Hematopoietic multipotent progenitor cell treated with erythropoietin and hydrocortisone succinate and interleukin-3 and kit ligand, for 15 days (in vitro differentiated cells): ENCODE measurements at regions not wholly inside any gene's neighbourhood (a gene's known extent, or its start where the extent isn't known, plus 50 kb on each side); places are given as distances from the start of the nearest gene placed in this dataset.

Source experiments
- DNase-seq: peaks from one replicate; pipeline ENCODE4 v3.0.0-alpha.2; 2015; ENCODE audit warnings: low spot score

DNA sequence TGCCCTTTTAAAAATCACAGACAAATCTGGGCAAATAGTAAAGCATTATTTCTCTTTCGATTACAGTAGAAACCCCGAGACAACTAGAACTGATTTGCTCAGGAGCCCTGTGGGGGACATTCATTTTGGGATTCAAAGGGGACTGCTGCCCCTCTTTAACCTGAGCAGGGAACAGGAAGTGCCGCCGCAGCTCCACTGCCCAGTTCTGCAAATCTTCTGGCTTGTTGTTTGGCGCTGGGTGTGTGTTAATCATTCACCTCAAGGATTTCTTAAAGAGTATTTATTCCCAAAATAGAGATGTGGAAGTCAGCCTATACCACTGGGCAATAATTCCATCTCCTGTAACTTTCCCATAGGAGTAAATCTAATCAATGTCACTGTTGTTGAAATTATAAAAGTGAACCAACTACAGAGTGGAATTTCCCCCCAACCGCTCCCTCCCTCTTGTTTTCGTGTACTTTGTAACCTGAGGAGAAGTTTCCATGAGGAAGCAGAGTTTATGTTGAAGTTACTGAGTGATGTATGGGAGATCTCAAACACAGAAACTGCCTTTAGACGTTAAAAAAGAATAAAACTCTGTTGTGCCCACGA lies 515.8 kb downstream of the KLF12 start:
- no peak for DNase-seq

DNA sequence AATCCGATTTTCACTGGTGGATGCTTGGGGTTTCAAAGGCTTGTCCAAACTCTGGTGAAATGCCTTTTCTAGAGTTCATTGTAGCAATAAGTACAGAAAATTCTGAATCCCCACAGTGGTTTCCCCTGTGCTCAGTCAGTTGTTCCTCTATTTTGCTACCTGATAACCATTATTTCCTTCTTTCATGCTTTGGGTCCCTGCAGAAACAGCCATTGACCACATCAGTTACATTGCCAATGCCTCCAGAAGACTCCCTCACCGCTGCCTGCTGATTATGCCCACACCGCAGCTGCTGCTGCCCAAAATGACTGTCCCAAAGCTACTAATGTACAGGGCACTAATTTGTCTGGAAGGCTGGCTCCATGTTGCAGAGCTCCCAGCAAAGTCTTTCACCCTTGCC lies 517.3 kb downstream of the KLF12 start:
- no peak for DNase-seq

DNA sequence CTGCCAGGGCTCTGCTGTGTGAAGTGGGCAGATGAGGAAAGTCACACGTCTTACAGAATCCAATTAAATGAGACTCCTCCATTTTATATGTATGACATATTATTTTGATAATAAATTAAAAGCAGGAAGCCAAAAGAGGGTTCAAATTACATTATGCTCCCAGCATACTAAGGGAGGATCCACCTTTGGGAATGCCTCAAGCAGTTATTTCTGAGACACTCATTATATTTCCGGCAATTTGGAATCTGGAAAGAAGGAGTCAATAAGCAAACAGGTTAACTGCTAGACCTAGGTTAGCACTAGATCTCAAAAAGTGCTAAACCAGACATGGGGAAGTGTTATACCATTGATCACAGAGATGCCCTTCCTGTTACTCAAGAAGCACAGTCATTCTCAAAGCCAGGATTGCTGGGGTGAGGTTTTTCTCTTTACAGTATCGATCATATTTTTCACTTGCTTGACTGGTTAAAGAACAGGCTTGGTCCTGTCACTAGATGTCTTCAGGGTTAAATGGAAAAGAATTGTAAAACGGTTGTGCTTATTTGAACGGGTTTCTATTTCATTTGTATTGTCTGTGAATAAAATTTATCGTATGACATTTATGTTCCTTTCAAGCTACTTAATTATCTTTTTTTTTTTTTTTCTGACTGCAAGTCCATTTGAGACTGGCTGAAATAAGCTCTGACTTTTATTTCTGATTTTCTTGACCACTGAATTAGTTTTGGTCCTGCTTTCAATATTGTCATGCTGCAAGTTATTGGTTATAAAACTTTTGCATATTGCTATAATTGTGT lies 523.2 kb downstream of the KLF12 start:
- DNase-seq = no peak

DNA sequence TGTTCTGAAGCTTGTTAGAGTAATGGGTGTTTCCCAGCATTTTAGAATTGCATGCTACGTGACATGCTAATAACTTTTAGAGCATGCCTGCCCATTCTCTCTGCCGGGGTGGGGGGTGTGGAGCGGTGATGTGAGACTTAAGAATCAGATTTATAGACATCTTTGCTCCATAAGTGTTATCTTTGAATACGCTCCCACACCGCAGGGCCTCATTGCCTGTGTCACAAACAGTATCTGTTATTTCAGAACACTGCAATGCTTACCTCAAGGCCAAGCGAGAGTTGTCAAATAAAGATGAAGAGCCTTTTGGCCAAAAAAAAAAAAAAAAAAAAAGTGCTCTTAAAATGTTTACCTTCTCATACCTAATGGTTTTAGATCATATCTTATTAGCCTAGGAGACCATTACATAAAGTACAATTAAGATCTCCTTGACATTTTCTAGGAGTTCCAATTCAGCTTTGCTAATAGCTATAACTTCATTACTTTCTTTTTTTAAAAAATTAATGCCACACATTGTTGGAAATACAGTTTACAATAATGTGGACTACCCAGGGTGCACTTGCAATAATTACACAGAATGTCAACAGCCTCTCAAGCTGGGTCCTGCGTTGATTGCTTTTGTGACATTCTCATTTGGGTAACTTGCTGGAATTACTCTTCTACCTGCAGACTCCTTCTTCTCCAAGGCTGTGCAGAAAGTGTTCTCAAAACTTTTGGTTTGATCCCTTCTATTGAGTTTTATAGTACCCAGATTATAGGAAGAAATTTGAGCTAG lies 525.3 kb downstream of the KLF12 start:
- no peak for DNase-seq

DNA sequence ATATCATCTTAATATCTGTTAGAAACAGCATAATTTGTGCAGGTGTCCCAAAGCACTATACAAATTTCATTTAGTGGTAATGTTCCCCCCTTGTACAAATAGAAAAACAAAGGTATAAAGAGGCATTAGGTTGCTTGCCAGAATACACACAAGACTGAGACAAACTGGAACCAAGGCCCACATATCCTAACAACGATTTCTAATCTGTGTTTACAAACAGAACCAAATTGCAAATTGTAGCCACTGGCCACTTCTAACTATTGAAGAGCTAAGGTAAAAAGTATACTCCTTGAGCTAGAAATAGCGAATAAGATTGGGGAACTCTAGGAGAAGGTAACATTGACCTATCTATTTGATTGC lies 526.1 kb downstream of the KLF12 start:
- no peak for DNase-seq

DNA sequence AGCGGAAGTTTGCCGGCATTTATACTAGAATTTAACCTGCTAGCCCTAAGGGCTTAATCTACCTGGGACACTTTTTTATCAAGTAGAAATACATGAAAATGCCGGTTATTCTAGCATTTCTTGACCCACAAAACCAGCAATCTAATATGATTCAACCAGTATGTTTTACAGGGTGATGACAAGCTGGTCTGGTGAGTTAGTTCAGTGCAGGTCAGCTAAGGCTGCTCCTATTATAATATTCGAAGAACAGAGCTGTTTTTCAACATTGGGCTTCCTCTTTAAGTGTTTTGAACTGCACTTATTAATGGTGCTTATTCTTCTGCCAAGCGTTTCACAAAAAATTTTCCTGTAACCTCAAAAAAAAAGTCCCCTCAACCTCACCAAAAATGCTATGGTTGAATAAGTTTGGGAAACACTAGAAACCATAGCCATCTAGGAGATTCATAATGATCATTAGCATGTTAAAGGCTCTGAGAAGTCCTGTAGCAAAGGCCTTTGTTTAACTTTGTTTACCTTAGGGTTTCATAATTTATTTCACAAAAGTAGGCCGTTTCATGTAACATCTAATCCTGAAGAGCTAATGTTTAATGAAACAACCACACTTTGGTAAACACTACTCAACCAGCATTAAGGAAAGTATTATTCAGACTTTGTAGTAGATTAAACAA lies 526.6 kb downstream of the KLF12 start:
- no peak for DNase-seq

DNA sequence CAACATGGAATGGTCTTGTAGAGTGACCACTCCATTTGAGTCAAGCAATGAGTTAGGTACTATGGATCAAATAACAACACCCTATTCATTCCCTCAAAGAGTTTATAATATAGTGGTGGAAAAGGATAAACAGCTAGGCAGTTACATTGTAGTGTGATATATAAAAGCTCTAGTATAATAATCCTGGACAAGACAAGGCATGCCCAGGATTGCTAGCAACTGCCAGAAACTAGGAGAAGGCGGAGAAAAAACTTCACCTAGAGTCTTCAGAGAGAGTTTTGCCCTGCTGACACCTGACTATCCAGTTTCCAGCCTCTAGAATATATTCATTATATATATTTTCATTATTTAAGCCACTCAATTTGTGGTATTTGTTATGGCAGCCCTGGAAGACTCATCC lies 530.6 kb downstream of the KLF12 start:
- no peak for DNase-seq

DNA sequence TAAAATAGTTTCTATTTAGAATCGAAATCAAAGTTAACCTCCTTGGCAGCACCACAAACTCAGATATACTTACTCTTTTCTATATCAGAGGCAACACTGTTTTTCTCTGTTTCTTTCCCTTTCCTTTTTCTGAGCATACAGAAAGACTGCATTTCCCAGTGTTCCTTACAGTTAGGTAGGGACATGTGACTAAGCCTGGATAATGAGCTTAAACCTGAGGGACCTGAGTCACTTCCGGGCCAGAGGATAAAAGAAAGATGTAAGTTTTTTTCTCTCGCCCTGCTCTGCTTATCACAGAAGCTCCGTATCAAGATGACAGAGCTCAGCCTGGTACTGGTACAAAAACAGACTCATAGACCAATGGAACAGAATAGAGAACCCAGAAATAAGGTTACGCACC lies 531.9 kb downstream of the KLF12 start:
- no peak for DNase-seq

DNA sequence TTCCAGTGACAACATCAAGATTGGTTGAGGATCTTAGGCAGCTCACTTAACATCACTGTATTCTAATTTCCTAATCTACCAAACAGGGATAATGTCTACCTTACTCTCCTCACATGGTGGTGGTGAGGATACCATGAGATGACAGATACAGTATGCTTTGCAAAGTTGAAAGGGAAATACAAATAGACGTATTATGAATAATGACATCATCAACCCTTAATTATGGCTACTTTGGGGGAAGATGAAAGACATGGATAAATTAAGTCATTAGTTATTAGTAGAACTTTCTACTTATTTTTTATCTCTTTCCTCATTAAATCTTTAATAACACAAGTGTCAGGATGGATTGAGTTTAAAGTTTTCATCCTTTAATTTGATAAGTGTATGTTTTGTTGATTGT lies 532.5 kb downstream of the KLF12 start:
- no peak for DNase-seq

DNA sequence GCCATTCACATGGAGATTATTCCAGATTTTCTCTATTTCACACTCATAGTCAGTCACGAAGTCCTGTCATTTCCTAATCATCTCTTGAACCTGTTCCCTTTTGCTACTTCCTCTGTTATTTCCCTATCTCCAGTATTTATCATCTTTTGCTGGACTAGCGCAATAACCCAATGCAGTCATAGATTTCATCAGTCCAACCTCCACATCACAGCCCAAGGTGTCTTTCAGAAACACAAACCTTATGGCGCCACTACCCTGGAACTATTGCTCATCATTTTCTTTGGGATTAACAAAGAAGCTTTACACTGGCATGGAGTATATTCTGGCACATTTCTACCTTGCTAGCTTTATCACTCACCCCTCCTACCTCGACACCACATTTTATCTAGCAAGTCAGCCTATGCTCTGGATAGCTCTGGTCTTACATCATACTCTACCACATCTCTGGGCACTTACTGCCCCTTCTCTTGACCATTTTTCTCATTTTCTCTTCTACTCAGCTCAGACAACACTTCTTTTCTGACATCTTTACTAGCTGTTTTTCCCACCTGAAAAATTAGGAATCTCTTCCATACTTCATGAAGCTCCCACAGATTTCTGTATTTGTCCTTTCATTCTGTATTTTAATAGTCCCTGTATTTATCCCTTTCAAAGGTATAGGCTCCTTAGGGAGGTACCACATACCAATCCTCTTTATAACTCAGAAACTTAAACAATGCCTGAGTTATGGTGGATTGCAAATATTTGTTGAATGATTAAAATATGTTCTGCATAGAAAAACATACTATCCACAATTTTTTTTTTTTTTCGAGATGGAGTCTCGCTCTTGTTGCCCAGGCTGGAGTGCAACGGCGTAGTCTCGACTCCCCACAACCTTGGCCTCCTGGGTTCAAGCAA lies 534.7 kb downstream of the KLF12 start:
- no peak for DNase-seq

DNA sequence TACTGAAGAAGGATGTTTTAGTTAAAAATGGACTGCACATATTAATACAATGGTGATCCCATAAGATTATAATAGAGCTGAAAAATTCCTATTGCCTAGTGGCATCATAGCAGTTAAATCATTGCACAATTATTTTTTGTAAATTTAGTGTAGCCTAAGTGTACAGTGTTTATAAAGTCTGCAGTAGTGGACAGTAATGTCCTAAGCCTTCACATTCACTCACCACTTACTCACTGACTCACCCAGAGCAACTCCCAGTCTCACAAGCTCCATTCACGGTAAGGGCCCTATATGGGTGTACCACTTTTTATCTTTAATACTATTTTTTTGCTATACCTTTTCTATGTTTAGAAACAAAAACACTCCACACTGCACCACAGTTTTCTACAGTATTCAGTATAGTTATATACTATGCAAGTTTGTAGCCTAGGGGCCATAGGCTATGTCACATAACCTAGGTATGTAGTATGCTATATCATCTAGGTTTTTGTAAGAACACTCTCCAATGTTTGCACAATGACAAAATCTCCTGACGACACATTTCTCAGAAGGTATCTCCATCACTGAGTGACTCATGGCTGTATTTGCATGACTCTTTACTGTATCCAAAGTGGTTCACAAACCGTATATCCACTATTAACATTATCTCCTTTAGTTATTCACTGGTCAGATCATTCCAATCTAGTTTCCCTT lies 536.0 kb downstream of the KLF12 start:
- DNase-seq = no peak

DNA sequence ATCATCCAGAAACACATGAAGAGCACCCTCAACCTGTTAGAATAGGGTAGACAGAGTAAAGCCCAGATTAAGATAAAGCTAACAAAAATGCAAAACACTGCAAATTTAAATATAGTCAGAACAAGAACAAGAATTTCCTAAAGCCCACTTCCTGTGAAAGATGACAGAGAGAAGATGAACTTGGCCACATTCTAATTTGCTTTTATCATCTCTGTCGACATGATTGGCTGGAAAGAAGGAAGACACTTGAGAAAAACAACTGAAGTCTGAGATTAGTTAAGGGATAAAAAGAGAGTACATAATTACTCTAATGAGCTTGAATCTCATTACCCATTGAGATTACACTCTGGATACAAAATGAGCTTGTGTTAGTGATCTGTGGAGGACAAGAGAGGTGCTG lies 537.6 kb downstream of the KLF5 start:
- DNase-seq = no peak

DNA sequence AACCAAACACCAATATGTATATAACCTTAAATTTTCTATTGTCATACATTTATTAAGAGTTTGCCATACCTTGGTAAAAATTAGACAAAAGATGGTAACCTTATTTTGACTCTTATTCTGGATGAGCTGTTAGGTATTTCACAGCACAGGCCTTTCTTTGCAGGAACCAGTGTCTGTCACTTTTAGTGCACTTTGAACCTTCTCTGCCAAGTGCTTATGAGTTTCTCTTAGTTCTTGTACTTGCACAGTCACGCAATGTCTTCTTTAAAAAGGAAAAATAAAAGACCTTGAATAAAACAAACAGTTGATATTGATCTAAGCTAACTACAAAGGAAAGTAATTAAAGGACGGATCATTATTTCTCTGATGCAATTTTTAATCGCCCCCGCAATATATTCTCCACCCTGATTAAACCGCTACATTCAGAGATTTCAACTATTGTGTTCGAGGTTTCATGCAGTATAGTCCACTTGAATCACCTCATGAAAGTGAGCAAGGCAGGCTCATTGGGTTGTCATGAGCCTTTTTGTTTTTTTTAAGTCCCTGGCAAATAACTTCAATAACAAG lies 534.5 kb downstream of the KLF5 start:
- DNase-seq = no peak

DNA sequence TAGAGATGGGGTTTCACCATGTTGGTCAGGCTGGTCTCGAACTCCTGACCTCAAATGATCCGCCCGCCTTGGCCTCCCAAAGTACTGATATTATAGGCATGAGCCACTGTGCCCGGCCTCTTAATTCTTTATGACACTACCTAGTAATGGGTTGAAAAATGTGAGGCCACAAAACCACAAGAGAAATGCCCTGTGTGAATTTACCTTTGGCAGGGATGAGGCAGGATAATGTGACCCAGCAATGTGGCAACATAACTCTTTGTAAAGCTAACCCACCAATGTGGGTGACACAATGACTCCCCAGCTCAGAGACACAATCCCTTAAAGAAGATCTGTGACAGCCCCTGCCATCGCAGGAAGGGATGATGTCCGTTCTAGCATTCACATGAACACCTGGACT lies 533.1 kb downstream of the KLF5 start:
- no peak for DNase-seq

DNA sequence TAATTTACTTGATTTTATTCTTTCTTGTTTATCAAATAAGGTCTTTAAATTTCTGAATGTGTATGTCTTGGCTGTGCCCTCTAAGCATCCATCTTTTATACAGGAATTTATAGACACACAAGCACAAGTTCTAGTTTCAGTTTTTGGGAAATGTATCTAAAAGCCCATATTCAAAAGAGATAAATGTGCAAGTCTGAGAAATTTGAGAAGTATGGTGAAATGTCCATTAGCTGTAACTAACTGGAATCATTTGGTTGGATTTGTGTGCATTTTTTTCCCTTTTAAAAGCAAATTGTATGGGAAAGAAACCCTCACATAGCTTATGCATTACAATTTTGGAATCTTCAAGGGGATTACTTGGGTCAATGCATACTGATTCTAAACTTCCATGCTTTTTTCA lies 532.0 kb downstream of the KLF5 start:
- no peak for DNase-seq

DNA sequence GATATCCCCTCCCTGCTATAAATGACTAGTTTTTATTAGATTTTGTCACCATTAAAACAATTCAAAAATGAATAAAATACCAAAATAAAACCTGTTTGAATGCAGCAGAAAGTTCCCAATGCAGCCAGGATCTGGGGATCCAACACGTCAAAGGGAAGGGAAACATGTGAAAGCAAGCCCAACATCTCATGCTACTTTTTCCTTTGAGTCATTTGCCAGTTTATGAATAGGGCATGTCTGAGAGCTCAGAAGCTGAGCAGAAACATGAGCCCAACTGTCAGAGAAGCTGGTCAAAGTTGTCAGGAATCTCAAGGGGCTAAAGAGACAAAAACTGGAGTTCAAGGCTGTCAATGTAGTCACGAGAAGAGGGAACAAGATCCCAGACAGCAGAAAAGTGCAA lies 526.4 kb downstream of the KLF5 start:
- no peak for DNase-seq

DNA sequence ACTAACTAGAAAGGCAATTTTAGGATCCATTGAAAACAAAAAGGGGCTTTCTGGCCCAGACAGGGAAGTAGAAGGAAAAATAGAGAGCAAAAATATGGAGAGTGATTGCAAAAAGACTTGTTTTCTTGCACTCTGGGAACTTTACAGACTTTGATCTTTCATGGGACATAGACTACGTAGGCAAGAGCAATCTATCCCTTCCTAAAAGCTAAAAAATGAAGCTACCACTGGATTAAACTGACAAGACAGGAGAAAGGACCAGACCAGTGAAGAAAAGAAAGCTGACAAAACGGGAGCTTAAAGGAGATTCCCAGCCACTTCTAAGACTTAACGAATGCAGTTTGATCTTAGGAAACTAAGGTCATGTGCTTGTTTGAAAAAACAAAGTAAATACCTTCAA lies 524.5 kb downstream of the KLF5 start:
- no peak for DNase-seq

DNA sequence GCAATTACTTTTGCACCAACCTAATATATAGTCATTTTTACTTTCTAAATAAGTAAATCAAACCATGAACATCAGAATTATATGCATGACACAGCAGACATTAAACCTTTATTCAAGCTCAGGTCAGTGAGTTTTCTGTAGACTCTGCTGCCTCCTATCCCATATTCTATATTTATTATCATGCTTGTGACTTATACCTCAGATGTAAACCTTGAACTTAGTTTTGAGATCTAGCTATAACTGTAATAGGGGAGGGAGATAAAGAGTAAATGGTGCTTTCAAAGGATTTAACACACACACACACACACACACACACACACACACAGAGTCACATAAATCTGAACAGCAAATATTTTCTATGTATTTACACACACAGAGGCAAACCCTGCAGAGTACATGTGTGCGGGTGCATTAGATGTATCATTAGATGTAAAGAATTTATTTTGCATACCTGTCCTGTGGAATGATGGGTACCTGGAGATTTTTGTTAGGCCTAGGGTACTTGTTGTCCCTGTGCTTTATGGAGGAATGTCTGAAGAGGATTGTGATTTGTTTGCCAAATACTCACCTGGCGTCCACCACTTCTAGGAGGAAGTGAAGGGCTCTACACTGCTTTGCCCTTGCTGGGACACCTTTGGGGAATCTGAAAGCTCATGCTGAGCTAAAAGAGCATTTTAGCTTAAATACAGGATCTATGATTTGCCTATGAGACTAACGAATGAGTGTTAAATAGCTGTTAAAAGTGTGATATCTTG lies 521.9 kb downstream of the KLF5 start:
- DNase-seq = no peak

DNA sequence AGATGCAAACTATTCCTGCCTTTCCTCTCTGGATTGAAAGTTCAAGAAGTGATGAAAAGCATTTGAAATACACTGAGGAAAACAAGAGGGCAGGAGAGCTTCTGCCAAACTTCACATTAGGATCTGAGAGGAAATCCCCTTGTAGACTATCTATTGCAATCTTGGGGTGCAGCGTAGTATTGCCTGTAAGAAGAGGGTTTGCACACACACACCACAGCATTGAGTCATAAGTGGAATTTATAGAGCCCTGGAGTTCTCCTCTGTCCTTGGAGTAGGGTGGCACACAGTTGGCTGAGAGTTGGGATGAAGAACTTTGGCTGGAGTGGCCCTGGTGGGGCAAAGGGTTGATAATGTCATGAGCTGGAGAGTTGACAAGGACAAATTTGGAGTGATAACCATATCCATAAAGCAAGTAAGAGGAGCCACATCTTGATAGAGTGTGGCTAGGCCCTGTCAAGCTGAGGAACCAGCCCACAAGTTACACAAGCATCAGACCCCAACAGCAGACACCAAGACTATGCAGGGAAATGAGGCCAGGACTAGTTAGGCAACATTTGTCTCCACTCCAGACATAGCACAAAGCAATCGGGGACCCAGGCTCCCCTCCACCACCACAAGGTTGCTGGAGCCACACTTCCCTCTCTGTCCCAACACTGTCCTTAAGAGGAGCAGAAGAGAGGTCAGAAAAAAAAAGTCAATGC lies 520.9 kb downstream of the KLF5 start:
- DNase-seq = no peak
